Stimulated activated CD4-positive, alpha-beta T cell treated with anti-CD3 and anti-CD28 coated beads, Interleukin-1b, Interleukin-23, amount 100 ng/mL, for 1 hour (primary cell): ENCODE measurements at regions not wholly inside any gene's neighbourhood (a gene's known extent, or its start where the extent isn't known, plus 50 kb on each side); places are given as distances from the start of the nearest gene placed in this dataset.

Experiments used
- DNase-seq, 2 donors: peaks; one replicate each; pipeline ENCODE4 v3.0.0-alpha.2; 2020; ENCODE audit warnings: low read depth in 2 of 2

GRCh38 chr4:1542516-1543320 is 136.5 kb upstream of the NKX1-1 start:
- no peak for DNase-seq

- DNase-seq: no peak
Measured at GRCh38 chr4:1542226-1542490, 135.9 kb upstream of the NKX1-1 start.

- DNase-seq: no peak
Measured at GRCh38 chr4:1541449-1542225, 135.4 kb upstream of the NKX1-1 start.

- no peak for DNase-seq
Measured at GRCh38 chr4:1540601-1541375, 134.5 kb upstream of the NKX1-1 start.

- DNase-seq: no peak
Measured at GRCh38 chr4:1539859-1540600, 133.8 kb upstream of the NKX1-1 start.

- DNase-seq: no peak
Measured at GRCh38 chr4:1538941-1539772, 132.9 kb upstream of the NKX1-1 start.

- no peak for DNase-seq
Measured at GRCh38 chr4:1538096-1538410, 131.8 kb upstream of the NKX1-1 start.

GRCh38 chr4:1537410-1538095 is 131.3 kb upstream of the NKX1-1 start:
- no peak for DNase-seq

- no peak for DNase-seq
Measured at GRCh38 chr4:1536579-1537409, 130.6 kb upstream of the NKX1-1 start.

- no peak for DNase-seq
Measured at GRCh38 chr4:1535926-1536578, 129.8 kb upstream of the NKX1-1 start.

- DNase-seq: no peak
Measured at GRCh38 chr4:1534876-1535526, 128.8 kb upstream of the NKX1-1 start.

- DNase-seq: no peak
Measured at GRCh38 chr4:1534095-1534872, 128.0 kb upstream of the NKX1-1 start.

- no peak for DNase-seq
Measured at GRCh38 chr4:1533501-1534064, 127.3 kb upstream of the NKX1-1 start.

- no peak for DNase-seq
Measured at GRCh38 chr4:1532549-1533395, 126.5 kb upstream of the NKX1-1 start.

- DNase-seq: no peak
Measured at GRCh38 chr4:1531683-1532548, 125.7 kb upstream of the NKX1-1 start.

GRCh38 chr4:1530356-1530755 is 124.1 kb upstream of the NKX1-1 start:
- DNase-seq: no peak
